ENCODE measurements at regions not wholly inside any gene's neighbourhood (a gene's known extent, or its start where the extent isn't known, plus 50 kb on each side); places are given as distances from the start of the nearest gene placed in this dataset.

DNA sequence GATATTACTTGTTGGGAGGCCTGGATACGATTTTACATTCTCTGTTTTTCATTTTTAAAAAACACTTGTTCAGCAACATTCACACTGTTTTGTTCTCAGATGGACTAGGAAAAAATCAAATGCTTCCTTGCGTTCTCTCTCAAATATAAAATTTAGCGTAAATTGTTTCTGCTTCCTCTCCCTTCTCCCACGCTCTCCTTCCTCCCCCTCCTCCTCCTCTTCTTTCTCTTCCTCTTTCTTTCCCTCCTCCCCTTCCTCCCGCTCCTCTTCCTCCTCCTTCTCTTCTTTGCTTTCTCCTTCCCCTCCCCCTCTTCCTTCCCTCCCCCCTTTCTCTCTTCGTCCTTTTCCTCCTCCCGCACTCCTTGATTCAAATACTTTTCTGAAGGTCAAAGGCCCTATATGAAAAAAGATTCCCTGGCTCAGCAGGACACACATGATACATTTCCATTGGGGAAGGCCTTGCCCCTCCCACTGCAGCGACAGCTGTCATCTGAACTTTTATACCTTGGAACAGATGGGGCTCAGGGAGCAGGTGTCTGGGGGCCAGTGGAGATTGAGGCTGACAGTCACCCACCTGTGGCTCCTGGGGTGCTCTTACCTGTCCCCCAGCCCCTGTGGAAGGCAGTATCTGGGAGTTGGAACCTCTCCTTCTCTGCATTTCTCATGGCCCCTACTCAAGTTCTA is 99.4 kb upstream of the SDK2 start:
- Histone ChIP-seq H3K4me1 (ENCODE audit: control insufficient read depth, insufficient read depth, low read length) (no peaks in the 10 kb centered on the region), H3K27me3 (replicated peaks; ENCODE audit: control insufficient read depth, insufficient read depth, low read length) (peaks cover 73% of the 10 kb centered on the region), H3K36me3 (ENCODE audit: control insufficient read depth, insufficient read depth, low read length, severe bottlenecking) (no peaks in the 10 kb centered on the region), H3K4me3 (ENCODE audit: low read length) (no peak overlapping the region), H3K9ac (ENCODE audit: low read length) (no peak overlapping the region), H3K9me3 (ENCODE audit: control insufficient read depth, low read length) (peaks cover 7% of the 10 kb centered on the region)
- no peak for DNase-seq (ENCODE audit: low read depth)

DNA sequence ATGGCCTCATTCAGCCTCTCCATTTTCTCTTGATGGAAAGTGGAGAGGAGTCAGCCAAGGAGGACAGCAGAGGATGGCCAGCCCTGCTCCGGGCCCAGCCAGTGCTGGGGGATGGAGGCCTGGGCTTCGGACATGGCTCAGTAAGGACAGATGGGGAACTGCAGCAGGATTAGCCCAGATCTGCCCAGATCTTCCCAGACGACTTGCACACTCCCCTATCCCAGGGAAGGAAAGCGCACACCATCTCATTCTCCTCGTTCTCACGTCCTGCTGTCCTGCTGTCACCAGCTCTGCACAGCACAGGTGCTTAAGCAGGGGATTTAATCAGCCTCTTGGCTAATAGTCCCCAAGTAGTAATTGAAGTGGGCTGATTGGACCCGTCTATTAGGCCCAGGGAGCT is 100.2 kb upstream of the SDK2 start:
- no peak overlapping the region for H3K4me3 ChIP-seq (ENCODE audit: low read length)

DNA sequence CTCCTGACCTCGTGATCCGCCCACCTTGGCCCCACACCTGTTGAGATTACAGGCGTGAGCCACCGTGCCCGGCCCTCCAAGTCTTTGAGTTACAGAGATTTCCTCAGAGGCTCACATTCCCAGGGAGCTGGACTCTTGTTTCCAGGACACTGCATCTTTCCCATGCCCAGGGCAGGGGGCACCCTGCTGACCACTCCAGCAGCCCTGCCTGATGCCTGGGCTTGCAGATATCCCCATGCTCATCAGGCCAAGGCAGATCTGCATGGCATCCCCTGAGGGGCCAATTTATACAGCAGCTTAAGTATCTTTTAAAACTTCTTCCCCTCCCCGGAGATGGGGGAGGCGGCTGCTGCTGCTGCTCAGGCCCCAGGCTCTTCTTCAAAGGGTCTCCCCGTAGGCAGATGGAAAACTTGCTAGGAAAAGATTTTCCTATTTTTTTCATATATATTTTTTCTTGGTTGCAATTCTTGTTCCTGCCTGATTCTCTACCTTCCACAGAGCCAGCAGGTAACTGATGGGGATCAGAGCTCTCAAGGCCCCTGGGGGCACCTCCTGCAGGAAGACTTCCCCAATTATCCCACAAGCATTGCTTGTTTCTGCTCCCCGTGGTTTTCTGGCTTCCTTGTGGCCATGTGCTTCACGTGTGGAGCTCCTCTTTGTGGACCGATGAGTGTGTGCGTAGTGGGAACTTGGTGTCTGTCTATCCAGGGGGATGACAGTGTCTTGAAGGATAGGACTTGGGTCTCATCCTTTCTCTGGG is 102.2 kb upstream of the SDK2 start:
- Histone ChIP-seq H3K4me1 (ENCODE audit: control insufficient read depth, insufficient read depth, low read length) (no peaks in the 10 kb centered on the region), H3K9ac (ENCODE audit: low read length) (no peak overlapping the region)
- DNase-seq (ENCODE audit: low read depth), result no peak

More for the DNA sequence above, 100.2 kb upstream of the SDK2 start:
- Histone ChIP-seq H3K9ac (ENCODE audit: low read length) (no peak overlapping the region), H3K36me3 (ENCODE audit: control insufficient read depth, insufficient read depth, low read length, severe bottlenecking) (no peaks in the 10 kb centered on the region), H3K9me3 (ENCODE audit: control insufficient read depth, low read length) (peaks cover 7% of the 10 kb centered on the region), H3K4me1 (ENCODE audit: control insufficient read depth, insufficient read depth, low read length) (no peaks in the 10 kb centered on the region), H3K27me3 (replicated peaks; ENCODE audit: control insufficient read depth, insufficient read depth, low read length) (peaks cover 65% of the 10 kb centered on the region)
- no peak for DNase-seq (ENCODE audit: low read depth)

DNA sequence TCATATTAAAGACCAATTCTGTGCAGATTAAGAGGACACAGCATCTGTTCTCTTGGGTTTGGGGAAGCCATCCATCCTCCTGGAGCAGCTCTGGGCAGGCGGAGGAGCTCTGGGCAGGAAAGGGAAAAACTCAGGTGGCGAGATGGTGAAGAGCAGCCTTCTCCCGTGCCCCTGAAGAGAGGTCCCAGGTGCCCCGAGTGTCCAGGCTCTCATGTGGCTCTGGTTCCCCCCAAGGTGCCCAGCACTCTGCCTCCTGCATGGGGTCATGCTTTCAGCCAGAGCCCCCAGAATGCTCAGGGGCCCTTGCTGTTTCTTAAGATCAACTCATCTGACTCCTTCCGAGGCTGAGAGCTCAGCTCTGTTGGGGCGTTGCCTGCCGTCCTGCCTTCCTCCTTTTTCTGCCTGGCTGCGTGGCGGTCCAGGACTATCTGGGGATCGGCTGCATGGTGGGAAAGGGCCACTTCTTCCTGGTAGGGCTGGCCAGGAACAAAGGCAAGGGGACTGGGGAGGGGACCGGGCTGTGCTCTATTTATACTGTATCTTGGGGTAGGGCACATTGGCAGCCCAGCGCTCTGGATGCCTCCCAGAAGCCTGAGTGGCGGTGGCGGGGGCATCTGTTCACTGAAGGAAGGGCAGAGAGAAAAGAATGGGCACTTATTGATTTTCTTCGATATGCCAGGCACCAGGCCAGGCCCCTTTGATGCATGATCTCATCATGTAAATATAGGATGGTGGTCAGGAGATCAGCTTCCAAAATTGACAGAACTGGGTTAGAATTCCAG is 103.2 kb upstream of the SDK2 start:
- Histone ChIP-seq H3K36me3 (ENCODE audit: control insufficient read depth, insufficient read depth, low read length, severe bottlenecking) (no peaks in the 10 kb centered on the region), H3K9ac (ENCODE audit: low read length) (no peak overlapping the region), H3K4me1 (ENCODE audit: control insufficient read depth, insufficient read depth, low read length) (no peaks in the 10 kb centered on the region), H3K9me3 (ENCODE audit: control insufficient read depth, low read length) (peaks cover 5% of the 10 kb centered on the region), H3K27me3 (replicated peaks; ENCODE audit: control insufficient read depth, insufficient read depth, low read length) (peaks cover 57% of the 10 kb centered on the region), H3K4me3 (ENCODE audit: low read length) (no peak overlapping the region)
- no peak for DNase-seq (ENCODE audit: low read depth)

More for the DNA sequence above, 102.2 kb upstream of the SDK2 start:
- Histone ChIP-seq H3K27me3 (replicated peaks; ENCODE audit: control insufficient read depth, insufficient read depth, low read length) (peaks cover 55% of the 10 kb centered on the region), H3K9me3 (ENCODE audit: control insufficient read depth, low read length) (peaks cover 7% of the 10 kb centered on the region), H3K36me3 (ENCODE audit: control insufficient read depth, insufficient read depth, low read length, severe bottlenecking) (no peaks in the 10 kb centered on the region), H3K4me3 (ENCODE audit: low read length) (no peak overlapping the region)

DNA sequence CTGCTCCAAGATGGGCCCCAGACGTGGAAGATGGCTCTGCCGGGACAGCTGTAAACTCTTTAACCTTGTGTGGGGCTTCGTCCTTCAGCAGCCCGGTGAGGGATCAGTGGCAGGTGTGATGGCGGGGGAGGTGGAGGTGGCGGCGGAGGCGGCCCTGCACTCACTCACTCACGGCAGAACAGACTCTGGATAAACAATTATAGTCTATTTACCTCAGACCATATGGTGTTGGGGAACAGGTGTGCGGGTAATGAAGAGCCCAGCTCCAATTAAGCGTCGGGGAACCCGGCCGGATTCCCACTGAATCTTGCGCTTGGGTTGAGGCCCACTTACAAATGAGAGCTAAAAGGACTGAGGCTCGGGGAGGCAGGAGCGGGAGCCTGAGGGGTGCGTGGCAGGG is 104.3 kb upstream of the SDK2 start:
- H3K4me1 ChIP-seq (ENCODE audit: control insufficient read depth, insufficient read depth, low read length), result no peaks in the 10 kb centered on the region
- H3K9me3 ChIP-seq (ENCODE audit: control insufficient read depth, low read length), result no peaks in the 10 kb centered on the region
- H3K9ac ChIP-seq (ENCODE audit: low read length), result no peak overlapping the region
- no peaks in the 10 kb centered on the region for H3K36me3 ChIP-seq (ENCODE audit: control insufficient read depth, insufficient read depth, low read length, severe bottlenecking)
- DNase-seq (ENCODE audit: low read depth), result no peak
- H3K27me3 ChIP-seq (replicated peaks; ENCODE audit: control insufficient read depth, insufficient read depth, low read length), result peaks cover 56% of the 10 kb centered on the region
- H3K4me3 ChIP-seq (ENCODE audit: low read length), result no peak overlapping the region

DNA sequence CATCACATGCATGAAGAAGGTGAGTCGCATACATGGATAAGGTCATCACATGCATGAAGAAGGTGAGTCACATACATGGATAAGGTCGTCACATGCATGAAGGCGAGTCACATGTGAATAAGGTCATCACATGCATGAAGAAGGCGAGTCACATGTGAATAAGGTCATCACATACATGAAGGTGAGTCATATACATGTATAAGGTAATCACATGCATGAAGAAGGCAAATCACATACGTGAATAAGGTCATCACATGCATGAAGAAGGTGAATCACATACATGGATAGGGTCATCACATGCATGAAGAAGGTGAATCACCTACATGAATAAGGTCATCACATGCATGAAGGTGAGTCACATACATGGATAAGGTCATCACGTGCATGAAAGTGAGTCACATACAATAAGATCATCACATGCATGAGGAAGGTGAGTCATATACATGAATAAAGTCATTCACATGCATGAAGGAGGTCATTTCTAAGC is 105.1 kb upstream of the SDK2 start:
- Histone ChIP-seq H3K27me3 (replicated peaks; ENCODE audit: control insufficient read depth, insufficient read depth, low read length) (peaks cover 61% of the 10 kb centered on the region), H3K4me3 (ENCODE audit: low read length) (no peak overlapping the region), H3K36me3 (ENCODE audit: control insufficient read depth, insufficient read depth, low read length, severe bottlenecking) (no peaks in the 10 kb centered on the region), H3K9me3 (ENCODE audit: control insufficient read depth, low read length) (no peaks in the 10 kb centered on the region), H3K9ac (ENCODE audit: low read length) (no peak overlapping the region), H3K4me1 (ENCODE audit: control insufficient read depth, insufficient read depth, low read length) (no peaks in the 10 kb centered on the region)
- DNase-seq (ENCODE audit: low read depth), result no peak

DNA sequence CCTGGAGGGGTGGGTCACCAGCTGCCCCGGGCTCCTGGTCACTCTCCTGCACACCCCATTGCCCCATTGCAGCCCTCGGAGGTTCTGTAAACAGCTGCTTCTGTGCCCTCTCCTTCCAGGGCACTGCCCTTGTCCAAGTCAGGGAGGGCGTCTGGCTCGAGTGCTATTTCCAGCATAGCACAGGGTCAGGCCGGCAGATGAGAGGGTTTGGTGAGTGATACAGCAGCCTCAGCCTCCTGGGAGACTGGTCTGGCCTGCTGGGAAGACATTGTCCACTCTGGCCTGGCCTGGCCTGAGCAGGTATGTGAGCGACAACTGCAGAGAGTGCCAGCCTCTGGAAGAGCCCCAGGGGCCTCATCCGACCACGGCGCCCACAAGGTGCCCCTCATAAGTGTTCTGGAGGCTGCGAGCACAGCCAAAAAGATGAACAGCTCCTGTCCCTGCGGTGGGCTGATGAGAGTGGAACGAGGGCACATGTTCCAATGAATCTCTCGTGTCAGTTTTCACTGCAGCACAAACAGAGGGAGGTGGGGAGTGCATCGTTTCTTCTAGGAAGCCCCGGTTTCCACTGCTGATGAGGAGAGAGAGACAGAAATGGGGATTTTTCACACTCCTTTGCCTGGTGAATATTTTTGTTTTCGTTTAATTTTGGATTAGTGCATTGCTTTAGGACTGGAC is 105.8 kb upstream of the SDK2 start:
- Histone ChIP-seq H3K4me1 (ENCODE audit: control insufficient read depth, insufficient read depth, low read length) (no peaks in the 10 kb centered on the region), H3K27me3 (replicated peaks; ENCODE audit: control insufficient read depth, insufficient read depth, low read length) (peaks cover 60% of the 10 kb centered on the region), H3K9me3 (ENCODE audit: control insufficient read depth, low read length) (no peaks in the 10 kb centered on the region), H3K36me3 (ENCODE audit: control insufficient read depth, insufficient read depth, low read length, severe bottlenecking) (no peaks in the 10 kb centered on the region), H3K9ac (ENCODE audit: low read length) (no peak overlapping the region), H3K4me3 (ENCODE audit: low read length) (no peak overlapping the region)
- DNase-seq (ENCODE audit: low read depth), result no peak

DNA sequence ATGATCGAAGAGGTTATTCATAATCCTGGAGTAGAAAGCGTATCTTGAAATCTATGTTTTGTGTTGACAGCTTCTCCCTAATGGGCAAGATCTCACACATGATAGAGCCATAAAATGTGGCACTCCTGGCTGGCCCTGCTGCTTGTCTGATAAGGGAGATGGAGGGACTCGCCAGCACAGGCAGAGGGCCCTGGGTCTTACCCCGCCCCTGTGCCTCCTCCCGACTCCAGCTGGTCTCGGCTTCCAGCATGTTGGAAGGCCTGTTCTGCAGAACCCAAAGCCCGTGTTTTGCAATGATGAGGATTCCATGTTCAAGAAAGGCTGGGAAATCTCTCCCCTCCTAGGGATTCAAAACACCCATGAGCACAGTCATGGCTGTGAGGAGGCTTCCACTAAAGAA is 106.7 kb upstream of the SDK2 start:
- peaks cover 60% of the 10 kb centered on the region for H3K27me3 ChIP-seq (replicated peaks; ENCODE audit: control insufficient read depth, insufficient read depth, low read length)
- no peak overlapping the region for H3K4me3 ChIP-seq (ENCODE audit: low read length)
- no peak for DNase-seq (ENCODE audit: low read depth)
- H3K9me3 ChIP-seq (ENCODE audit: control insufficient read depth, low read length), result no peaks in the 10 kb centered on the region
- no peak overlapping the region for H3K9ac ChIP-seq (ENCODE audit: low read length)
- H3K4me1 ChIP-seq (ENCODE audit: control insufficient read depth, insufficient read depth, low read length), result no peaks in the 10 kb centered on the region
- no peaks in the 10 kb centered on the region for H3K36me3 ChIP-seq (ENCODE audit: control insufficient read depth, insufficient read depth, low read length, severe bottlenecking)

DNA sequence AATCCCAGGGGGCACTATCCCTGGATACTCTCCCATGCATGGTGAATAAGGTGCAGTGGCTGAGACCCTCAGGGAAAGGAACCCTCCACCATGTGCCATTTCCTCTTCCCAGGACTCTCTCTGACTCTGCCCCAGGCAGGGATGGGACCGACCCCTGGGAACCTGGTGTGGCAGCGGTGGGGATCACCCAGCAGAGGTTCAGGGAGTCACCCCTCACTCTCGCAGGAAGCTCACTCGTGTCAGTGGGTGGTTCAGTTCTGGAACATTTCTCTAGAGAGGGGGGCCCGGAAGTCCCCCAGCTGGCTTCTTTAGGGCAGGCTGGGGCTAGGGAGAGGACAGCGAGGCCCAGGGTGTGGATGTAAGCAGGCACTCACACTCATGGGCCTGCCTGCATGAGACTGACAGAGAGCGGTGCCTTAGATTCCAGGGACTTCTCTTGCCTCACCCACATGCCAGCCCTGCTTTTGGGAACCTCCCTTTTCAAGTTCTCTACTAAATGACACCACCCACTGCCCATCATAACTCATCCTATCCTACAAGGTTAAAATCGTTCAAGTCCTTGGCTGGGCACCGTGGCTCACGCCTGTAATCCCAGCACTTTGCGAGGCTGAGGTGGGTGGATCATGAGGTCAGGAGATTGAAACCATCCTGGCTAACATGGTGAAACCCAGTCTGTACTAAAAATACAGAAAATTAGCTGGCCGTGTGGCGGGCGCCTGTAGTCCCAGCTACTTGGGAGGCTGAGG is 109.7 kb upstream of the SDK2 start:
- H3K4me3 ChIP-seq (ENCODE audit: low read length), result no peak overlapping the region
- no peaks in the 10 kb centered on the region for H3K4me1 ChIP-seq (ENCODE audit: control insufficient read depth, insufficient read depth, low read length)

DNA sequence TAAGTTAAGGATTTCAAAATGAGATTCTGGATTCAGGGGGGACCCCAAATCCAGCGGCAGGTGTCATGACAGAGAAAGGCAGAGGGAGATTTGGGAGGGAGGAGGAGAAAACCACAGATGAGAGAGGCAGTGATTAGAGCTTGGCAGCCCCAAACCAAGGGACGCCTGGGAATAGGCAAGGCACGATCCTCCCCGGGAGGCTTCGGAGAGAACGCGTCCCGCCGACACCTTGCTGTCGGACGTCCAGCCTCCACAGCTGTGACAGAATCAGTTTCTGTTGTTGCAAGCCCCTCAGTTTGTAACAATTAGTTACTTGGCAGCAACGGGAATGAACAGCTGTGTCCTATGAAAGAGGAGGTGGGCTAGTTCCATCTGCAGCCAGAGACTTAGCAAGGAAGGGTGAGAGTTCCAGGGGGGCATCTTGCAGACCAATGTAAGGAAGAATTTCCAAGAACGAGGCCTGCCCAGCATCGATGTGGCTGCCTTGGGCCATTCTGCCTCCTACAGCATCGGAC is 110.7 kb upstream of the SDK2 start:
- Histone ChIP-seq H3K27me3 (replicated peaks; ENCODE audit: control insufficient read depth, insufficient read depth, low read length) (peaks cover 73% of the 10 kb centered on the region), H3K9ac (ENCODE audit: low read length) (no peak overlapping the region), H3K36me3 (ENCODE audit: control insufficient read depth, insufficient read depth, low read length, severe bottlenecking) (no peaks in the 10 kb centered on the region), H3K4me1 (ENCODE audit: control insufficient read depth, insufficient read depth, low read length) (no peaks in the 10 kb centered on the region), H3K9me3 (ENCODE audit: control insufficient read depth, low read length) (no peaks in the 10 kb centered on the region), H3K4me3 (ENCODE audit: low read length) (no peak overlapping the region)
- no peak for DNase-seq (ENCODE audit: low read depth)

More for the DNA sequence above, 109.7 kb upstream of the SDK2 start:
- no peak for DNase-seq (ENCODE audit: low read depth)
- Histone ChIP-seq H3K27me3 (replicated peaks; ENCODE audit: control insufficient read depth, insufficient read depth, low read length) (peaks cover 63% of the 10 kb centered on the region), H3K9ac (ENCODE audit: low read length) (no peak overlapping the region), H3K9me3 (ENCODE audit: control insufficient read depth, low read length) (no peaks in the 10 kb centered on the region), H3K36me3 (ENCODE audit: control insufficient read depth, insufficient read depth, low read length, severe bottlenecking) (no peaks in the 10 kb centered on the region)

Data from adipocyte (in vitro differentiated cells).